Tibial artery (tissue), 4 donors: ENCODE measurements at regions not wholly inside any gene's neighbourhood (a gene's known extent, or its start where the extent isn't known, plus 50 kb on each side); places are given as distances from the start of the nearest gene placed in this dataset.
"Not testable (repeated sequence)": the region's sequence is repeated elsewhere in the genome, so short reads cannot be mapped to it uniquely, and the experiment has no call there.

ENCODE experiments used
- DNase-seq, 2 donors: peaks; one replicate each; pipeline ENCODE4 v3.0.0-alpha.2; 2019
- H3K27ac ChIP-seq, 2 donors: fragments of 200-600 bp; sonication (generic) in 1 of 2; 1 replicate in 1 of 2; 2 replicates in 1 of 2; pipeline ENCODE4 v1.5.1; 2018 to 2019; ENCODE audit warnings: mild to moderate bottlenecking in 1 of 2
- H3K27me3 ChIP-seq, 2 donors: fragments of 200-600 bp; sonication (generic) in 1 of 2; one replicate each; pipeline versions ENCODE4 v1.5.1 to v1.6.0; 2016 to 2019
- H3K36me3 ChIP-seq, 3 donors: fragments of 200-600 bp; sonication (generic) in 2 of 3; one replicate each; pipeline ENCODE4 v1.5.1; 2016 to 2019; ENCODE audit warnings: mild to moderate bottlenecking in 2 of 3
- H3K4me1 ChIP-seq, 4 donors: fragments of 200-600 bp; sonication (generic) in 2 of 4; 1 replicate in 3 of 4; 2 replicates in 1 of 4; pipeline ENCODE4 v1.5.1; 2016 to 2019
- H3K4me3 ChIP-seq, 2 donors: fragments of 200-600 bp; sonication (generic) in 1 of 2; 1 replicate in 1 of 2; 2 replicates in 1 of 2; pipeline ENCODE4 v1.5.1; 2018 to 2019; ENCODE audit warnings: mild to moderate bottlenecking in 2 of 2
- H3K9me3 ChIP-seq, 3 donors: fragments of 200-600 bp; sonication (generic) in 1 of 3; one replicate each; pipeline ENCODE4 v1.5.1; 2016 to 2019
- CTCF ChIP-seq, 2 experiments: fragments of 200-600 bp in 1 of 2; fragments of 450-650 bp in 1 of 2; IDR thresholded peaks; one replicate each; pipeline ENCODE4 v1.5.1; 2017 to 2019; ENCODE audit warnings: antibody characterized with exemption in 2 of 2, mild to moderate bottlenecking in 1 of 2, moderate library complexity in 1 of 2
- intact Hi-C: fragments of 100-400 bp; cut with DNase I; formaldehyde crosslinking; loops from one replicate; pipeline ENCODE4 v1.15.0; 2023; ENCODE audit warnings: low total_unique reads

- intact Hi-C loops, result no loop called here
- peaks cover 0 to 30% (median 3%) of the 10 kb centered on the region in 4 donors for H3K4me1 ChIP-seq
- TF ChIP-seq CTCF (IDR thresholded peaks at IDR 0.05), result no peak
- H3K4me3 ChIP-seq, result no peak overlapping the region
- peaks cover 0 to 3% (median 0%) of the 10 kb centered on the region in 3 donors for H3K9me3 ChIP-seq
- no peaks in the 10 kb centered on the region for H3K27me3 ChIP-seq
- peak overlapping the region; percentile 47 to 48 for H3K27ac ChIP-seq
- DNase-seq, result no peak
- H3K36me3 ChIP-seq, result no peaks in the 10 kb centered on the region
Measured at GRCh38 chr5:89535411-89535810, 652.4 kb upstream of the MEF2C start.

- no peaks in the 10 kb centered on the region for H3K27me3 ChIP-seq
- peak overlapping the region; percentile 23 to 48 for H3K27ac ChIP-seq
- intact Hi-C loops, result no loop called here
- TF ChIP-seq CTCF (IDR thresholded peaks at IDR 0.05), result no peak
- peaks cover 0 to 3% (median 0%) of the 10 kb centered on the region in 3 donors for H3K9me3 ChIP-seq
- DNase-seq, result no peak
- peaks cover 0 to 30% (median 3%) of the 10 kb centered on the region in 4 donors for H3K4me1 ChIP-seq
- no peak overlapping the region for H3K4me3 ChIP-seq
- no peaks in the 10 kb centered on the region for H3K36me3 ChIP-seq
Measured at GRCh38 chr5:89534331-89534730, 651.3 kb upstream of the MEF2C start.

- Histone ChIP-seq H3K4me3 (no peak overlapping the region), H3K9me3 (no peaks in the 10 kb centered on the region), H3K4me1 (no peaks in the 10 kb centered on the region), H3K27ac (no peak overlapping the region), H3K27me3 (no peaks in the 10 kb centered on the region), H3K36me3 (no peaks in the 10 kb centered on the region)
- TF ChIP-seq CTCF (IDR thresholded peaks at IDR 0.05), result no peak
- no peak for DNase-seq
- intact Hi-C loops, result no loop called here
Measured at GRCh38 chr5:89524785-89525184, 641.8 kb upstream of the MEF2C start.

GRCh38 chr5:89523867-89524266, 640.9 kb upstream of the MEF2C start:
- H3K4me1 ChIP-seq, H3K27me3 ChIP-seq, H3K36me3 ChIP-seq, intact Hi-C loops, DNase-seq, H3K4me3 ChIP-seq, H3K9me3 ChIP-seq, H3K27ac ChIP-seq: not testable (repeated sequence)

GRCh38 chr5:89520771-89521170, 637.8 kb upstream of the MEF2C start:
- Histone ChIP-seq H3K9me3 (no peaks in the 10 kb centered on the region), H3K27ac (no peak overlapping the region), H3K4me1 (no peaks in the 10 kb centered on the region), H3K27me3 (no peaks in the 10 kb centered on the region), H3K4me3 (no peak overlapping the region), H3K36me3 (no peaks in the 10 kb centered on the region)
- DNase-seq, result no peak
- no peak for TF ChIP-seq CTCF (IDR thresholded peaks at IDR 0.05)
- intact Hi-C loops, result no loop called here

DNA sequence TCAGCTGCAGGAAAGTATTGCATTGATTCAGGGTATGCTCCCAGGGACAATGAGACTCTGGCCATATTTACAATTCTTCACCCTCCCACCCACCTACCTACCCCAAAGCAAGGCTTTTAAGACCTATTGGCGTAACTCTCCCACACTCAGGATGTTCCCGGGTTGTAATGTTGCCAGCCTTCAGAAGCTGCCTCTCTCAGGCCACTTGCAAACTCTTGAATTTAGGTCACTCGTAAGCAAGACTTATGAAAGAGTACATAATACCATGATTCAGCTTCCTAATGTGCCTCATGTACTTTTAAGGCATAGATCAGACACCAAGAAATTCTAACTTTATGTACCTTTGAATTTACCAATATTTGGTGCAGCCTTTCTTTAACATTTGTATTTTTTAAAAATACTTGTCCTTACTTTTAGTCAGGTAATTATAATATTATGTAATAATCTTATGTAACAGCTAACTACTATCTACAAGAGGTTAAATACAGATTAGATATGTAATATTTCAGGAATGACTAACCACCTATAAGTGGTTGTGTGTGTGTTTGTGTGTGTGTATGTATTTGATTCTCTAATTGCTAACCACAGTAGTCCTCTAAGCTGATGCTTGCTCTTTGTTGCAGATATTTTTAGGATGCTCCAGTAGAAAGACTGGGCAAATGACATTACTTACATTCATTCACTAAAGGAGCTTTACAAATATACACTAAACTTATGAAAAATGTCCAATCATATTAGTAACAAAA, 630.5 kb upstream of the MEF2C start:
- Histone ChIP-seq H3K27me3 (no peaks in the 10 kb centered on the region), H3K36me3 (no peaks in the 10 kb centered on the region), H3K4me3 (no peak overlapping the region), H3K4me1 (no peaks in the 10 kb centered on the region), H3K9me3 (no peaks in the 10 kb centered on the region), H3K27ac (no peak overlapping the region)
- intact Hi-C loops, result no loop called here
- no peak for TF ChIP-seq CTCF (IDR thresholded peaks at IDR 0.05)
- no peak for DNase-seq
